ENCODE measurements at regions not wholly inside any gene's neighbourhood (a gene's known extent, or its start where the extent isn't known, plus 50 kb on each side); places are given as distances from the start of the nearest gene placed in this dataset.

GRCh38 chr14:38835874-38836273 lies 267.2 kb downstream of the SEC23A start:
- TF ChIP-seq ZFP30 (CRISPR knock-in tag; IDR thresholded peaks at IDR 0.05) (no peak), ZNF8 (CRISPR knock-in tag; IDR thresholded peaks at IDR 0.05) (no peak), TOX (CRISPR knock-in tag; IDR thresholded peaks at IDR 0.05; ENCODE audit: borderline replicate concordance) (no peak), RARB (CRISPR knock-in tag; IDR thresholded peaks at IDR 0.05) (no peak), ZFP3 (CRISPR knock-in tag; IDR thresholded peaks at IDR 0.05) (no peak), ARNTL (CRISPR knock-in tag; IDR thresholded peaks at IDR 0.05; ENCODE audit: borderline replicate concordance, low read depth) (no peak), PATZ1 (CRISPR knock-in tag; IDR thresholded peaks at IDR 0.05; ENCODE audit: borderline replicate concordance) (no peak), CREB5 (CRISPR knock-in tag; IDR thresholded peaks at IDR 0.05; ENCODE audit: low read depth) (no peak), PPARA (CRISPR knock-in tag; IDR thresholded peaks at IDR 0.05; ENCODE audit: borderline replicate concordance) (no peak)

Measured in SK-N-SH treated with all-trans-retinoic acid at 6 μM for 48 hours (cell line).